PC-9 (cell line): ENCODE measurements at regions not wholly inside any gene's neighbourhood (a gene's known extent, or its start where the extent isn't known, plus 50 kb on each side); places are given as distances from the start of the nearest gene placed in this dataset.

Experiments
- BruUV-seq: library from RNA; stranded (reverse); fragments of 400-500 nt; replicated peaks from 2 replicates; lab custom pipeline; 2021; lab: Mats Ljungman, UMichigan
- CTCF ChIA-PET: fragments of 300-600 bp; sonication (Branson Sonifier 250); formaldehyde crosslinking; loops from one replicate; lab custom pipeline; 2022; ENCODE audit warnings: antibody characterized with exemption; lab: Charles Lee
- POLR2A ChIA-PET: fragments of 300-600 bp; sonication (Branson Sonifier 250); formaldehyde crosslinking; loops from one replicate; lab custom pipeline; 2022; ENCODE audit warnings: antibody characterized with exemption; ENCODE audit not compliant: unreplicated experiment; lab: Charles Lee
- DNase-seq, 2 experiments: peaks; one replicate each; pipeline versions ENCODE4 v3.0.0 to v3.0.0-alpha.2; 2015 to 2022; ENCODE audit warnings: mixed read lengths in 1 of 2
- H2AFZ ChIP-seq: fragments of 200-600 bp; sonication (generic); 2 replicates; pipeline ENCODE4 v1.8.1; 2017; ENCODE audit warnings: antibody characterized with exemption
- H3F3A ChIP-seq: fragments of 200-600 bp; sonication (generic); 2 replicates; pipeline ENCODE4 v1.8.1; 2017; ENCODE audit warnings: antibody characterized with exemption, mild to moderate bottlenecking, low read depth; ENCODE audit not compliant: insufficient read depth
- H3K27ac ChIP-seq: fragments of 200-600 bp; sonication (generic); 2 replicates; pipeline ENCODE4 v1.6.1; 2016; ENCODE audit warnings: mixed run types
- H3K27me3 ChIP-seq: fragments of 200-600 bp; sonication (generic); 2 replicates; pipeline ENCODE4 v1.6.1; 2016; ENCODE audit warnings: low read depth, mixed run types; ENCODE audit not compliant: insufficient read depth
- H3K36me3 ChIP-seq: fragments of 200-600 bp; sonication (generic); 2 replicates; pipeline ENCODE4 v1.6.1; 2016; ENCODE audit warnings: low read depth, mixed run types
- H3K4me1 ChIP-seq: fragments of 200-600 bp; sonication (generic); replicated peaks from 2 replicates; pipeline ENCODE4 v1.6.1; 2016; ENCODE audit warnings: mixed run types; ENCODE audit not compliant: insufficient read depth
- H3K4me2 ChIP-seq: fragments of 200-600 bp; sonication (generic); 2 replicates; pipeline ENCODE4 v1.6.1; 2017; ENCODE audit warnings: mixed run types
- H3K4me3 ChIP-seq: fragments of 200-600 bp; sonication (generic); 2 replicates; pipeline ENCODE4 v1.6.1; 2016; ENCODE audit warnings: mixed run types
- H3K79me2 ChIP-seq: fragments of 200-600 bp; sonication (generic); 2 replicates; pipeline ENCODE4 v1.6.1; 2017; ENCODE audit warnings: low read depth, mixed run types
- H3K9me2 ChIP-seq: fragments of 200-600 bp; sonication (generic); 2 replicates; pipeline ENCODE4 v1.8.1; 2017; ENCODE audit warnings: mild to moderate bottlenecking; ENCODE audit not compliant: insufficient read depth
- H3K9me3 ChIP-seq: fragments of 200-600 bp; sonication (generic); 2 replicates; pipeline ENCODE4 v1.8.1; 2016; ENCODE audit warnings: low read depth; ENCODE audit not compliant: insufficient read depth
- H4K20me1 ChIP-seq: fragments of 200-600 bp; sonication (generic); 2 replicates; pipeline ENCODE4 v1.8.1; 2017; ENCODE audit not compliant: insufficient read depth
- CTCF ChIP-seq: fragments of 200-600 bp; sonication (generic); conservative IDR thresholded peaks from 2 replicates; pipeline ENCODE4 v1.6.1; 2017; ENCODE audit warnings: mixed run types, antibody characterized with exemption, mild to moderate bottlenecking, moderate library complexity
- EZH2 ChIP-seq: fragments of 200-600 bp; sonication (generic); IDR thresholded peaks from 2 replicates; pipeline ENCODE4 v1.8.0; 2017; ENCODE audit warnings: antibody characterized with exemption, low read depth
- intact Hi-C: fragments of 100-400 bp; cut with micrococcal nuclease; formaldehyde crosslinking; loops from one replicate; pipeline ENCODE4 v1.10.0; 2022; ENCODE audit not compliant: unreplicated experiment

GRCh38 chr10:61097026-61097425, 153.0 kb upstream of the RHOBTB1 start:
- no peaks in the 10 kb centered on the region for H3F3A ChIP-seq
- TF ChIP-seq EZH2 (no peak), CTCF (no peak)
- no peak overlapping the region for H3K4me2 ChIP-seq
- intact Hi-C loops: no loop called here
- no peaks in the 10 kb centered on the region for H3K4me1 ChIP-seq
- CTCF ChIA-PET: no interaction called here
- H3K4me3 ChIP-seq: no peak overlapping the region
- H3K9me2 ChIP-seq: no peaks in the 10 kb centered on the region
- no peak for DNase-seq
- H3K27ac ChIP-seq: no peak overlapping the region
- no peaks in the 10 kb centered on the region for H3K9me3 ChIP-seq
- no peaks in the 10 kb centered on the region for H3K36me3 ChIP-seq
- no peaks in the 10 kb centered on the region for H4K20me1 ChIP-seq
- BruUV-seq: no TSS peak
- no peak overlapping the region for H2AFZ ChIP-seq
- no peaks in the 10 kb centered on the region for H3K79me2 ChIP-seq
- POLR2A ChIA-PET: no interaction called here
- H3K27me3 ChIP-seq: no peaks in the 10 kb centered on the region

GRCh38 chr10:61096056-61096455, 152.1 kb upstream of the RHOBTB1 start:
- no peaks in the 10 kb centered on the region for H3F3A ChIP-seq
- TF ChIP-seq EZH2: no peak
- no peak for TF ChIP-seq CTCF
- intact Hi-C loops: no loop called here
- H3K9me3 ChIP-seq: no peaks in the 10 kb centered on the region
- POLR2A ChIA-PET: no interaction called here
- H3K36me3 ChIP-seq: no peaks in the 10 kb centered on the region
- H3K27me3 ChIP-seq: no peaks in the 10 kb centered on the region
- no peaks in the 10 kb centered on the region for H3K4me1 ChIP-seq
- BruUV-seq: no TSS peak
- CTCF ChIA-PET: no interaction called here
- H2AFZ ChIP-seq: no peak overlapping the region
- no peak overlapping the region for H3K4me3 ChIP-seq
- H3K79me2 ChIP-seq: no peaks in the 10 kb centered on the region
- no peaks in the 10 kb centered on the region for H4K20me1 ChIP-seq
- H3K4me2 ChIP-seq: no peak overlapping the region
- no peak overlapping the region for H3K27ac ChIP-seq
- no peaks in the 10 kb centered on the region for H3K9me2 ChIP-seq
- no peak for DNase-seq

- Histone ChIP-seq H3K9me3 (no peaks in the 10 kb centered on the region), H3K79me2 (no peaks in the 10 kb centered on the region), H3K4me2 (no peak overlapping the region), H4K20me1 (no peaks in the 10 kb centered on the region), H3K4me3 (no peak overlapping the region), H3F3A (no peaks in the 10 kb centered on the region), H3K9me2 (no peaks in the 10 kb centered on the region), H3K4me1 (no peaks in the 10 kb centered on the region), H3K27ac (no peak overlapping the region), H3K27me3 (no peaks in the 10 kb centered on the region), H2AFZ (no peak overlapping the region), H3K36me3 (no peaks in the 10 kb centered on the region)
- no peak for TF ChIP-seq CTCF
- TF ChIP-seq EZH2: no peak
- ChIA-PET POLR2A (interaction anchor here (0.6 kb wide), 1 partner anchor 1152 kb away, joined by 3 read pairs; no protein-coding TSS in a partner anchor), CTCF (no interaction called here)
- DNase-seq: no peak
- BruUV-seq: no TSS peak
- intact Hi-C loops: no loop called here
Observed at GRCh38 chr10:61091531-61091930, 147.5 kb upstream of the RHOBTB1 start.
